Ovary (tissue), 3 donors: ENCODE measurements at regions not wholly inside any gene's neighbourhood (a gene's known extent, or its start where the extent isn't known, plus 50 kb on each side); places are given as distances from the start of the nearest gene placed in this dataset.

Source experiments
- CTCF ChIP-seq, 3 donors: fragments of 450-650 bp in 2 of 3; fragments of 200-600 bp in 1 of 3; IDR thresholded peaks; one replicate each; pipeline versions ENCODE4 v1.5.1 to v1.8.0; 2016 to 2022; ENCODE audit warnings: antibody characterized with exemption in 3 of 3, mild to moderate bottlenecking in 1 of 3
- POLR2A ChIP-seq: fragments of 450-650 bp; IDR thresholded peaks from one replicate; pipeline ENCODE4 v1.6.1; 2017; ENCODE audit warnings: antibody characterized with exemption, mild to moderate bottlenecking, moderate library complexity
- donor health status: DM: no; HTN: no; CAD: no.

GRCh38 chr21:19844334-19844733 lies 1153.9 kb upstream of the NCAM2 start:
- no peak for TF ChIP-seq POLR2A
- no peak for TF ChIP-seq CTCF (IDR thresholded peaks at IDR 0.05)
